GM19351 (cell line): ENCODE measurements at regions not wholly inside any gene's neighbourhood (a gene's known extent, or its start where the extent isn't known, plus 50 kb on each side); places are given as distances from the start of the nearest gene placed in this dataset.
"Not testable (repeated sequence)": the region's sequence is repeated elsewhere in the genome, so short reads cannot be mapped to it uniquely, and the experiment has no call there.

Source experiments
- ATAC-seq: cut with Tn5 transposase; IDR thresholded peaks from one replicate; pipeline ENCODE4 v1.9.1; 2021; ENCODE audit warnings: mild to moderate bottlenecking, moderate library complexity; ENCODE audit not compliant: unreplicated experiment

- ATAC-seq: no peak
These were observed 453.2 kb downstream of the NR2F2 start for GRCh38 chr15:96783746-96784145.

- ATAC-seq: no peak
These were observed 459.5 kb downstream of the NR2F2 start for GRCh38 chr15:96790004-96790403.

- ATAC-seq: no peak
These were observed 461.7 kb downstream of the NR2F2 start for GRCh38 chr15:96792216-96792615.

- no peak for ATAC-seq
These were observed 466.3 kb downstream of the NR2F2 start for GRCh38 chr15:96796841-96797240.

- ATAC-seq: no peak
These were observed 471.2 kb downstream of the NR2F2 start for GRCh38 chr15:96801576-96802150.

- no peak for ATAC-seq
These were observed 472.2 kb downstream of the NR2F2 start for GRCh38 chr15:96802611-96803255.

- no peak for ATAC-seq
These were observed 474.3 kb downstream of the NR2F2 start for GRCh38 chr15:96804754-96805153.

- no peak for ATAC-seq
These were observed 476.9 kb downstream of the NR2F2 start for GRCh38 chr15:96807361-96807760.

GRCh38 chr15:96817900-96818299 lies 487.4 kb downstream of the NR2F2 start:
- ATAC-seq: no peak

- no peak for ATAC-seq
These were observed 488.4 kb downstream of the NR2F2 start for GRCh38 chr15:96818861-96819260.

- ATAC-seq: no peak
These were observed 497.5 kb downstream of the NR2F2 start for GRCh38 chr15:96827981-96828380.

GRCh38 chr15:96837241-96837970 lies 506.9 kb downstream of the NR2F2 start:
- ATAC-seq: no peak

- ATAC-seq: no peak
These were observed 507.6 kb downstream of the NR2F2 start for GRCh38 chr15:96838081-96838480.

- no peak for ATAC-seq
These were observed 518.9 kb downstream of the NR2F2 start for GRCh38 chr15:96849271-96849900.

- no peak for ATAC-seq
These were observed 521.1 kb downstream of the NR2F2 start for GRCh38 chr15:96851613-96852012.

- ATAC-seq: no peak
These were observed 528.2 kb downstream of the NR2F2 start for GRCh38 chr15:96858694-96859093.

- ATAC-seq: no peak
These were observed 530.2 kb downstream of the NR2F2 start for GRCh38 chr15:96860741-96861140.

GRCh38 chr15:96867992-96868391 lies 537.5 kb downstream of the NR2F2 start:
- no peak for ATAC-seq

- ATAC-seq: no peak
These were observed 538.6 kb downstream of the NR2F2 start for GRCh38 chr15:96869122-96869521.

- ATAC-seq: no peak
These were observed 539.3 kb downstream of the NR2F2 start for GRCh38 chr15:96869790-96870189.

GRCh38 chr15:96870580-96870979 lies 540.1 kb downstream of the NR2F2 start:
- no peak for ATAC-seq

- not testable (repeated sequence) for ATAC-seq
These were observed 546.9 kb downstream of the NR2F2 start for GRCh38 chr15:96877442-96877841.
